ENCODE measurements at regions not wholly inside any gene's neighbourhood (a gene's known extent, or its start where the extent isn't known, plus 50 kb on each side); places are given as distances from the start of the nearest gene placed in this dataset.

- no peaks in the 10 kb centered on the region for H3K4me1 ChIP-seq (ENCODE audit: insufficient read depth)
- TF ChIP-seq EZH2phosphoT487 (IDR thresholded peaks at IDR 0.05; ENCODE audit: insufficient read depth, low read depth) (no peak), EZH2 (IDR thresholded peaks at IDR 0.05; ENCODE audit: insufficient read depth, poor library complexity, severe bottlenecking) (no peak)
- H3F3A ChIP-seq (ENCODE audit: insufficient read depth), result no peaks in the 10 kb centered on the region
- H3K36me3 ChIP-seq (ENCODE audit: low read depth), result no peaks in the 10 kb centered on the region
- in situ Hi-C loops (cut with MboI), result no loop called here
- no peaks in the 10 kb centered on the region for H4K20me1 ChIP-seq (ENCODE audit: insufficient read depth)
- H3K9me3 ChIP-seq (ENCODE audit: low read depth), result no peaks in the 10 kb centered on the region
- DNase-seq, result peak; percentile 14
- H3K27me3 ChIP-seq (replicated peaks; ENCODE audit: insufficient read depth), result no peaks in the 10 kb centered on the region
- no peak overlapping the region for H3K27ac ChIP-seq
- 78 to 80% methylated on average over 2 of the region's 2 CpGs for WGBS, 2 experiments (ENCODE audit: low coverage in 1 of 2, low lambda C conversion rate in 2 of 2, missing lambda C conversion rate in 2 of 2)
- H3K79me2 ChIP-seq (ENCODE audit: insufficient read depth), result no peaks in the 10 kb centered on the region
- H3K4me3 ChIP-seq, result no peak overlapping the region
- no peak overlapping the region for H2AFZ ChIP-seq
- no peaks in the 10 kb centered on the region for H3K9me2 ChIP-seq (ENCODE audit: insufficient read depth)
- no peak overlapping the region for H3K9ac ChIP-seq
- no peak overlapping the region for H3K4me2 ChIP-seq (ENCODE audit: unreplicated experiment)
Measured at GRCh38 chr6:140812636-140813035, 1320.1 kb upstream of the GJE1 start.

DNA sequence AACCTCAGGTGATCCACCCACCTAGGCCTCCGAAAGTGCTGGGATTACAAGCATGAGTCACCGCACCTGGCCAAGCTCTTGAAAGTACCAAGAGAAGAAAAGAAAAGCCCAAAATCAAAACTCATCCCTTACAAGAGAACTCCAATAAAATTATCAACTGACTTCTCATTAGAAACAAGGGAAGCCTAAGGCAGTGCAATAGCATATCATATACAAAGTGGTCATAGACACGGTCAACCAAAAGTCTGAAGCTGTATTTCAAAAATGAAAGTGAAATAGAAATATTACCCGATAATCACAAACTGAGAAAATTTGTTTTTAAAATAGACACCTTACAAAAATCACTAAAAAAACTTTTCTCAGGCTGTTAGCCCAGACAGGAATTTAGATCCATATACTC is 1321.1 kb upstream of the GJE1 start:
- Histone ChIP-seq H3K36me3 (ENCODE audit: low read depth) (no peaks in the 10 kb centered on the region), H3K4me2 (ENCODE audit: unreplicated experiment) (no peak overlapping the region), H3K79me2 (ENCODE audit: insufficient read depth) (no peaks in the 10 kb centered on the region), H3K9me2 (ENCODE audit: insufficient read depth) (no peaks in the 10 kb centered on the region), H3K27ac (no peak overlapping the region), H4K20me1 (ENCODE audit: insufficient read depth) (no peaks in the 10 kb centered on the region), H3K27me3 (replicated peaks; ENCODE audit: insufficient read depth) (no peaks in the 10 kb centered on the region), H3K4me1 (ENCODE audit: insufficient read depth) (no peaks in the 10 kb centered on the region), H3F3A (ENCODE audit: insufficient read depth) (no peaks in the 10 kb centered on the region), H3K9me3 (ENCODE audit: low read depth) (no peaks in the 10 kb centered on the region), H3K4me3 (no peak overlapping the region), H2AFZ (peak overlapping the region; percentile 9; the same call in 1 of the 2 replicates), H3K9ac (no peak overlapping the region)
- 95 to 100% methylated on average over 4 of the region's 4 CpGs for WGBS, 2 experiments (ENCODE audit: low coverage in 1 of 2, low lambda C conversion rate in 2 of 2, missing lambda C conversion rate in 2 of 2)
- TF ChIP-seq EZH2phosphoT487 (IDR thresholded peaks at IDR 0.05; ENCODE audit: insufficient read depth, low read depth) (no peak), EZH2 (IDR thresholded peaks at IDR 0.05; ENCODE audit: insufficient read depth, poor library complexity, severe bottlenecking) (no peak)
- DNase-seq, result no peak
- in situ Hi-C loops (cut with MboI), result no loop called here

GRCh38 chr6:140809694-140810101 is 1323.0 kb upstream of the GJE1 start:
- in situ Hi-C loops (cut with MboI), result no loop called here

GRCh38 chr6:140806431-140806830 is 1326.3 kb upstream of the GJE1 start:
- no peak for TF ChIP-seq EZH2phosphoT487 (IDR thresholded peaks at IDR 0.05; ENCODE audit: insufficient read depth, low read depth)
- no peak for TF ChIP-seq EZH2 (IDR thresholded peaks at IDR 0.05; ENCODE audit: insufficient read depth, poor library complexity, severe bottlenecking)
- no peaks in the 10 kb centered on the region for H3K9me2 ChIP-seq (ENCODE audit: insufficient read depth)
- in situ Hi-C loops (cut with MboI), result no loop called here
- no peaks in the 10 kb centered on the region for H4K20me1 ChIP-seq (ENCODE audit: insufficient read depth)
- no peaks in the 10 kb centered on the region for H3K9me3 ChIP-seq (ENCODE audit: low read depth)
- no peak overlapping the region for H3K9ac ChIP-seq
- H3K27me3 ChIP-seq (replicated peaks; ENCODE audit: insufficient read depth), result no peaks in the 10 kb centered on the region
- H3K4me3 ChIP-seq, result no peak overlapping the region
- no peak overlapping the region for H2AFZ ChIP-seq
- no peaks in the 10 kb centered on the region for H3F3A ChIP-seq (ENCODE audit: insufficient read depth)
- H3K27ac ChIP-seq, result no peak overlapping the region
- DNase-seq, result no peak
- H3K79me2 ChIP-seq (ENCODE audit: insufficient read depth), result no peaks in the 10 kb centered on the region
- no peaks in the 10 kb centered on the region for H3K36me3 ChIP-seq (ENCODE audit: low read depth)
- WGBS, 2 experiments (ENCODE audit: low coverage in 1 of 2, low lambda C conversion rate in 2 of 2, missing lambda C conversion rate in 2 of 2), result 88 to 93% methylated on average over 1 of the region's 1 CpG
- H3K4me2 ChIP-seq (ENCODE audit: unreplicated experiment), result no peak overlapping the region
- no peaks in the 10 kb centered on the region for H3K4me1 ChIP-seq (ENCODE audit: insufficient read depth)

More at GRCh38 chr6:140809694-140810101, 1323.0 kb upstream of the GJE1 start:
- no peaks in the 10 kb centered on the region for H3K36me3 ChIP-seq (ENCODE audit: low read depth)
- no peak overlapping the region for H3K4me3 ChIP-seq
- H3K79me2 ChIP-seq (ENCODE audit: insufficient read depth), result no peaks in the 10 kb centered on the region
- no peaks in the 10 kb centered on the region for H3F3A ChIP-seq (ENCODE audit: insufficient read depth)
- H3K4me1 ChIP-seq (ENCODE audit: insufficient read depth), result no peaks in the 10 kb centered on the region
- no peak overlapping the region for H3K27ac ChIP-seq
- H3K4me2 ChIP-seq (ENCODE audit: unreplicated experiment), result no peak overlapping the region
- TF ChIP-seq EZH2 (IDR thresholded peaks at IDR 0.05; ENCODE audit: insufficient read depth, poor library complexity, severe bottlenecking), result no peak
- TF ChIP-seq EZH2phosphoT487 (IDR thresholded peaks at IDR 0.05; ENCODE audit: insufficient read depth, low read depth), result no peak
- no peak overlapping the region for H3K9ac ChIP-seq
- H4K20me1 ChIP-seq (ENCODE audit: insufficient read depth), result no peaks in the 10 kb centered on the region
- H3K9me2 ChIP-seq (ENCODE audit: insufficient read depth), result no peaks in the 10 kb centered on the region
- H2AFZ ChIP-seq, result no peak overlapping the region
- WGBS, 2 experiments (ENCODE audit: low coverage in 1 of 2, low lambda C conversion rate in 2 of 2, missing lambda C conversion rate in 2 of 2), result 85 to 94% methylated on average over 3 of the region's 3 CpGs
- no peaks in the 10 kb centered on the region for H3K27me3 ChIP-seq (replicated peaks; ENCODE audit: insufficient read depth)
- DNase-seq, result no peak
- no peaks in the 10 kb centered on the region for H3K9me3 ChIP-seq (ENCODE audit: low read depth)

DNA sequence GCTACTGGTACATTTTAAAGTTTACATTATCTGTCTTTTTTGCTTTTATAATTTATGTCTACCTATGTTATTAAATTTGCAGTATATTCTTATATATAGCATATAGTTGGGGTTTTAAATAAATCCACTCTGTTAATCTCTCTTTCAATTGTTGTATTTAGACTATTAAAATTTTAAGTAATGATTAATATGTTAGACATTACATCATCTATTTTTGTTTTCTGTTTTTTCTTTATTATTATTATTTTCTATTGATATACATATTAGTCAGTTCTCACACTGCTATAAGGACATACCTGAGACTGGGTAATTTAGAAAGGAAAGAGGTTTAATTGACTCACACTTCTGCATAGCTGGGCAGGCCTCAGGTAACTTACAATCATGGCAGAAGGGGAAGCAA is 1338.2 kb upstream of the GJE1 start:
- Histone ChIP-seq H3K27me3 (replicated peaks; ENCODE audit: insufficient read depth) (no peaks in the 10 kb centered on the region), H3K9me2 (ENCODE audit: insufficient read depth) (no peaks in the 10 kb centered on the region), H3F3A (ENCODE audit: insufficient read depth) (no peaks in the 10 kb centered on the region), H3K9me3 (ENCODE audit: low read depth) (no peaks in the 10 kb centered on the region), H4K20me1 (ENCODE audit: insufficient read depth) (no peaks in the 10 kb centered on the region), H3K27ac (no peak overlapping the region), H3K9ac (no peak overlapping the region), H3K4me3 (no peak overlapping the region), H2AFZ (no peak overlapping the region), H3K4me2 (ENCODE audit: unreplicated experiment) (no peak overlapping the region), H3K36me3 (ENCODE audit: low read depth) (no peaks in the 10 kb centered on the region), H3K79me2 (ENCODE audit: insufficient read depth) (no peaks in the 10 kb centered on the region), H3K4me1 (ENCODE audit: insufficient read depth) (no peaks in the 10 kb centered on the region)
- TF ChIP-seq EZH2 (IDR thresholded peaks at IDR 0.05; ENCODE audit: insufficient read depth, poor library complexity, severe bottlenecking) (no peak), EZH2phosphoT487 (IDR thresholded peaks at IDR 0.05; ENCODE audit: insufficient read depth, low read depth) (no peak)
- in situ Hi-C loops (cut with MboI), result no loop called here
- DNase-seq, result no peak

Measured in GM23248 (cell line).